Sigmoid colon (tissue), 6 donors: ENCODE measurements at regions not wholly inside any gene's neighbourhood (a gene's known extent, or its start where the extent isn't known, plus 50 kb on each side); places are given as distances from the start of the nearest gene placed in this dataset.

Source experiments
- DNase-seq: peaks from one replicate; pipeline ENCODE4 v3.0.0-alpha.2; 2019
- H3K27ac ChIP-seq, 4 donors: fragments of 200-600 bp; sonication (generic); one replicate each; pipeline ENCODE4 v1.5.1; 2016 to 2019; ENCODE audit warnings: mild to moderate bottlenecking in 1 of 4
- H3K27me3 ChIP-seq, 3 donors: fragments of 200-600 bp; sonication (generic); one replicate each; pipeline ENCODE4 v1.5.1; 2019; ENCODE audit warnings: mild to moderate bottlenecking in 1 of 3
- H3K36me3 ChIP-seq, 4 donors: fragments of 200-600 bp; sonication (generic); one replicate each; pipeline ENCODE4 v1.5.1; 2016 to 2019
- H3K4me1 ChIP-seq, 4 donors: fragments of 200-600 bp; sonication (generic); one replicate each; pipeline ENCODE4 v1.5.1; 2017 to 2019
- H3K4me3 ChIP-seq, 4 donors: fragments of 200-600 bp; sonication (generic); one replicate each; pipeline ENCODE4 v1.5.1; 2017 to 2019; ENCODE audit warnings: mild to moderate bottlenecking in 2 of 4, moderate library complexity in 1 of 4
- H3K9me3 ChIP-seq, 4 donors: fragments of 200-600 bp in 3 of 4; sonication (generic) in 3 of 4; one replicate each; pipeline versions ENCODE4 v1.5.1 to v1.6.1; 2013 to 2019
- EP300 ChIP-seq, 4 donors: sonication (generic); formaldehyde crosslinking; IDR thresholded peaks; one replicate each; pipeline ENCODE4 v1.6.1; 2017; ENCODE audit warnings: antibody characterized with exemption in 4 of 4
- POLR2A ChIP-seq, 2 donors: fragments of 450-650 bp; IDR thresholded peaks; one replicate each; pipeline ENCODE4 v1.6.1; 2016; ENCODE audit warnings: antibody characterized with exemption in 2 of 2, mild to moderate bottlenecking in 2 of 2, moderate library complexity in 2 of 2
- POLR2AphosphoS5 ChIP-seq, 4 donors: sonication (generic); formaldehyde crosslinking; IDR thresholded peaks; one replicate each; pipeline ENCODE4 v1.6.1; 2017; ENCODE audit warnings: antibody characterized with exemption in 4 of 4
- WGBS, 2 donors: extraction: QIAGEN DNeasy Blood & Tissue Kit; methylation state at CpG; one replicate each; pipeline ENCODE4 v1.1.7; 2013; 5-methylcytosine and 5-hydroxymethylcytosine counted together
- intact Hi-C: fragments of 100-400 bp; cut with DNase I; formaldehyde crosslinking; loops from one replicate; pipeline ENCODE4 v1.15.1; 2023
- TF ChIP-seq, protein P1 (sequence below), 4 experiments: fragments of 450-650 bp in 3 of 4; fragments of 200-600 bp in 1 of 4; IDR thresholded peaks; one replicate each; pipeline ENCODE4 v1.5.1; 2016 to 2019; ENCODE audit warnings: antibody characterized with exemption in 4 of 4, mild to moderate bottlenecking in 3 of 4, moderate library complexity in 2 of 4
- donor health status: healthy with polysubstance abuse.
- donor health status: healthy.

DNA sequence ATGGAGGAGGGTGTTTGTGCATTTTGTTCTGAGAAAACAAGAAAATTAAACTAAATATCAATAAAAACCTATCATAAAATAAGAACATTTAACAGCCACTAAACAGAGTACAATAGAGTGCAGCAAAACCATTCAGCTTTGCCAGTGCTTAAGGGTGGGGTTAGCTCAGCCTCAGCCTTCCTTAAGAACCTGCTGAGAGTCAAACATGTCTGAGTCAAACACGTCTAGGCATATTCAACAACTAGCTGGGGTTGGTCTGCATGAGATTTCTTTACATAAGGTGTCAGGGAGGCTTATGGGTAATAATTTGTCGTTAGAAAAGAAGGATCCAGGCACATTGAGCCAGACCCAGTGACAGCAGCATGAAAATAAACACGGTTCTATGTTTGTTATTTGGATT lies 298.2 kb downstream of the SP3 start:
- TF ChIP-seq POLR2AphosphoS5 (IDR thresholded peaks at IDR 0.05): no peak
- TF ChIP-seq, protein P1, sequence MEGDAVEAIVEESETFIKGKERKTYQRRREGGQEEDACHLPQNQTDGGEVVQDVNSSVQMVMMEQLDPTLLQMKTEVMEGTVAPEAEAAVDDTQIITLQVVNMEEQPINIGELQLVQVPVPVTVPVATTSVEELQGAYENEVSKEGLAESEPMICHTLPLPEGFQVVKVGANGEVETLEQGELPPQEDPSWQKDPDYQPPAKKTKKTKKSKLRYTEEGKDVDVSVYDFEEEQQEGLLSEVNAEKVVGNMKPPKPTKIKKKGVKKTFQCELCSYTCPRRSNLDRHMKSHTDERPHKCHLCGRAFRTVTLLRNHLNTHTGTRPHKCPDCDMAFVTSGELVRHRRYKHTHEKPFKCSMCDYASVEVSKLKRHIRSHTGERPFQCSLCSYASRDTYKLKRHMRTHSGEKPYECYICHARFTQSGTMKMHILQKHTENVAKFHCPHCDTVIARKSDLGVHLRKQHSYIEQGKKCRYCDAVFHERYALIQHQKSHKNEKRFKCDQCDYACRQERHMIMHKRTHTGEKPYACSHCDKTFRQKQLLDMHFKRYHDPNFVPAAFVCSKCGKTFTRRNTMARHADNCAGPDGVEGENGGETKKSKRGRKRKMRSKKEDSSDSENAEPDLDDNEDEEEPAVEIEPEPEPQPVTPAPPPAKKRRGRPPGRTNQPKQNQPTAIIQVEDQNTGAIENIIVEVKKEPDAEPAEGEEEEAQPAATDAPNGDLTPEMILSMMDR (IDR thresholded peaks at IDR 0.05): no peak
- 31 to 66% methylated on average over 3 of the region's 3 CpGs for WGBS, 2 donors
- Histone ChIP-seq H3K4me3 (no peak overlapping the region), H3K4me1 (no peaks in the 10 kb centered on the region), H3K36me3 (no peaks in the 10 kb centered on the region), H3K27me3 (no peaks in the 10 kb centered on the region), H3K9me3 (no peaks in the 10 kb centered on the region), H3K27ac (no peak overlapping the region)
- intact Hi-C loops: no loop called here
- DNase-seq: no peak

DNA sequence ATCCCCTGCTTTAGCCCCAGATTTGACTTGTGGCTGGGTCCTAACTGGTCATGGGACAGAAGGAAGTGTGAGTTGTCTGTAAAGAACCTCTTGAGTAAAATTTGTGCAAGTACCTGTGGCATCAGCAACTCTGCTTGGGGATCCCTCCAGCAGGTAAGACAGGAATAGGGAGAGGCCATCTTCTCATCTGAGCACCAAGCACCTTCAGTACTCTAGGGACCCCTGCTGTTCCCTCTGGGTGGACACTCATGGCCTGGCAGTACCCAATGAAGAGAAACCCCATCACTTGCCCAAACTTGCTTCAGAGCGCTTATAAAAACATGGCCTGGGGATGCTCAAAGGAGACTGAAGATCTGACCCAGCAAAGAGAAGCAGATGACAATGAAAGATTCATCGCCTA lies 297.8 kb downstream of the SP3 start:
- intact Hi-C loops: no loop called here
- H3K9me3 ChIP-seq: no peaks in the 10 kb centered on the region
- no peak overlapping the region for H3K27ac ChIP-seq
- WGBS, 2 donors: 94 to 96% methylated on average over 2 of the region's 2 CpGs
- no peaks in the 10 kb centered on the region for H3K4me1 ChIP-seq
- no peaks in the 10 kb centered on the region for H3K27me3 ChIP-seq
- DNase-seq: no peak
- TF ChIP-seq EP300 (IDR thresholded peaks at IDR 0.05) (no peak), POLR2AphosphoS5 (IDR thresholded peaks at IDR 0.05) (no peak)
- H3K4me3 ChIP-seq: no peak overlapping the region
- H3K36me3 ChIP-seq: no peaks in the 10 kb centered on the region

DNA sequence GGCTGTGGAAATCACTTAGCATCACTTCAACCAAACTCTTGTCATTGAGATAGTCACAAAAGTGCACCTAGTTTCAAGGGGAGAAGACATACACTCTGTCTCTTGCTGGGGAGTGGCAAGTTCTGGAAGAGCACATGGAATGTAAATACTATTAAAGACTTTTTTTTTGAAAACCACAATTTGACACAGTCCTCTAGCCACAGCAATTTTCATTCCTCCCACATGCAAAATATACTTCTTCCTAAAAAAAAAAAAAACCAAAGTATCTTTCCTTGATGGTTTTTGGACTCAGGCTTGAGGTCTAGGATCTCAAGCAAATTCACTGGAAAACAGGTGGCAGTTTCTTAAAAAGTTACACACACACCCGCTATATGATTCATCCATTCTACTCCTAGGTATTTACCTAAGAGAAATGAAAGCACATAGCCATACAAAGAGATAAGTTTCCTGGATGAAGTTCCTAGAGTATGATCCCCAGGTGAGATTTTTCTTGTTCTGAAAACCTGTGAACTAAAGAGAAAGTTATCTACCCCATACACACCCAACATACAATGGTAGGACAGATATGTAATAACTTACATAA lies 295.8 kb downstream of the SP3 start:
- peaks cover 0 to 7% (median 0%) of the 10 kb centered on the region in 4 donors for H3K9me3 ChIP-seq
- no peaks in the 10 kb centered on the region for H3K27me3 ChIP-seq
- TF ChIP-seq EP300 (IDR thresholded peaks at IDR 0.05) (no peak), POLR2A (IDR thresholded peaks at IDR 0.05) (no peak), POLR2AphosphoS5 (IDR thresholded peaks at IDR 0.05) (no peak)
- TF ChIP-seq, protein P1 (IDR thresholded peaks at IDR 0.05): no peak
- intact Hi-C loops: no loop called here
- no peak for DNase-seq
- H3K36me3 ChIP-seq: no peaks in the 10 kb centered on the region
- no peak overlapping the region for H3K4me3 ChIP-seq
- WGBS, 2 donors: 40 to 69% methylated on average over 1 of the region's 1 CpG
- H3K27ac ChIP-seq: no peak overlapping the region
- no peaks in the 10 kb centered on the region for H3K4me1 ChIP-seq

DNA sequence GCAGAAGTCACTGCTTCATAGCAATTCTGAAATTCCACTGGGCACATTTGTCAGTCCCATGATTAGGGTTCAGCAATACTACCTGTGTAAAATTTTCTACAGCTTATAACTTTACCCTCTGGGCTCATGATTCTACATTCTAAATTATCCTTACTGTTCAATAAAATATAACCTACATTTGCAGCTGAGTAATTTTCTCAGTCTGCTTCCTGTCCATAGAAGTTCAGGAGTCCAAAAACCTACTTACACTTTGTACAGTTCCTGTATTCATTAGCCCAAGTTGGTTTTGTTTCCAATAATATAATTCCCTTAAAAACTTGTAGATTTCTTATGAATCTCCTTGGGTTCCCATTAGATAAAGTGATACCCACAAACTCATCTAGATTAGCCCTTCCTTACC lies 295.3 kb downstream of the SP3 start:
- no peaks in the 10 kb centered on the region for H3K27me3 ChIP-seq
- DNase-seq: no peak
- no peaks in the 10 kb centered on the region for H3K4me1 ChIP-seq
- TF ChIP-seq, protein P1 (IDR thresholded peaks at IDR 0.05): no peak
- TF ChIP-seq POLR2A (IDR thresholded peaks at IDR 0.05) (no peak), EP300 (IDR thresholded peaks at IDR 0.05) (no peak), POLR2AphosphoS5 (IDR thresholded peaks at IDR 0.05) (no peak)
- H3K9me3 ChIP-seq: peaks cover 0 to 7% (median 0%) of the 10 kb centered on the region in 4 donors
- H3K4me3 ChIP-seq: no peak overlapping the region
- H3K36me3 ChIP-seq: no peaks in the 10 kb centered on the region
- no peak overlapping the region for H3K27ac ChIP-seq
- intact Hi-C loops: no loop called here

DNA sequence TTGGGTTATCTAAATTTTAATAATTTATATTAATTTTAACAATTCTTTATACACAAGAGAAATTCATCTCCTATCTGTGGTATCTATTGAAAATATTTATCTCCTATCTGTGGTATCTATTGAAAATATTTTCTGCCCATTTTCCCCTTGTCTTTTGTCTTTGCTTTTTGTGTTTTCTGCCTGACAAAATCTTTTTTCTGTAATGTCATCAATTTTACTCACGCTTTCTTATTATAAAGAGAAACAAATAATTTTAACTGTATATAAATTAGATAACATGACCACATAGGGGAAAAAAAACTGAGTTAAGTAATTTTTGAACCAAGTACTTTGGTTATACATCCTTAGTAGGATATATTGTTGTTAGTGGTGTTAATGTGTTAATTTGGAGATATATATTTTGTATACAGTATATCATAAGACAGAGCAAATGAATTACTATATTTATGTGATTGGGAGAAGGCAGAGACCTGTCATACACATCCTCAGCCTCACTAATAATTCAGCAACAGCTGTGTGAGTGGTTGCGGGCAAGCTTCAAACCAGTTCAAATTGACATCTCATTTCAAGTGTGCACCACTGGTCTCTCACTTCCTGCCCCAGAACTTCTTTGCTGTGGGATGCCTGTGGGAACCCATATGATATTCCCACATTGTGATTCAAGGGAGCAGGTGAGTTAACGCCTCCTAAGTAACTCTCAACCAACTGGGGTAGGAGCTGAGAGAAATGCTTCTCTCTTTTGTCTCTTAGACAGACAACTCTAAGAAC lies 292.4 kb downstream of the SP3 start:
- H3K4me3 ChIP-seq: no peak overlapping the region
- no peaks in the 10 kb centered on the region for H3K27me3 ChIP-seq
- no peak for DNase-seq
- peaks cover 0 to 7% (median 0%) of the 10 kb centered on the region in 4 donors for H3K9me3 ChIP-seq
- 91 to 94% methylated on average over 3 of the region's 3 CpGs for WGBS, 2 donors
- H3K27ac ChIP-seq: no peak overlapping the region
- no peaks in the 10 kb centered on the region for H3K36me3 ChIP-seq
- TF ChIP-seq, protein P1 (IDR thresholded peaks at IDR 0.05): no peak
- no peak for TF ChIP-seq POLR2AphosphoS5 (IDR thresholded peaks at IDR 0.05)
- no peak for TF ChIP-seq EP300 (IDR thresholded peaks at IDR 0.05)
- TF ChIP-seq POLR2A (IDR thresholded peaks at IDR 0.05): no peak
- intact Hi-C loops: no loop called here
- H3K4me1 ChIP-seq: no peaks in the 10 kb centered on the region
